Activated B cell treated with CpG ODN at 0.5 μM for 24 hours (primary cell): ENCODE measurements at regions not wholly inside any gene's neighbourhood (a gene's known extent, or its start where the extent isn't known, plus 50 kb on each side); places are given as distances from the start of the nearest gene placed in this dataset.

Source experiments
- ATAC-seq: fragments of 200-7000 bp; cut with Tn5 transposase; one replicate; pipeline ENCODE4 v1.10.0; 2021; ENCODE audit warnings: low read depth, mild to moderate bottlenecking, moderate library complexity
- CTCF ChIA-PET: fragments of 350-600 bp; sonication (Branson Sonifier 250); formaldehyde crosslinking; loops from one replicate; lab custom pipeline; 2021; ENCODE audit warnings: antibody characterized with exemption; lab: Charles Lee
- POLR2A ChIA-PET: fragments of 350-600 bp; sonication (Branson Sonifier 250); formaldehyde crosslinking; loops from one replicate; lab custom pipeline; 2021; ENCODE audit warnings: antibody characterized with exemption; lab: Charles Lee
- DNase-seq: peaks from one replicate; pipeline ENCODE4 v3.0.0; 2022
- H3K27ac Mint-ChIP-seq: one replicate; pipeline ENCODE4 v1.8.0; 2020; ENCODE audit warnings: mixed read lengths
- H3K27me3 Mint-ChIP-seq: one replicate; pipeline ENCODE4 v1.8.0; 2021; ENCODE audit warnings: mixed read lengths
- H3K36me3 Mint-ChIP-seq: one replicate; pipeline ENCODE4 v1.8.0; 2021; ENCODE audit warnings: low read depth, mixed read lengths
- H3K4me1 Mint-ChIP-seq: one replicate; pipeline ENCODE4 v1.8.0; 2021; ENCODE audit warnings: mixed read lengths
- H3K4me3 Mint-ChIP-seq: one replicate; pipeline ENCODE4 v1.8.0; 2020; ENCODE audit warnings: mild to moderate bottlenecking, mixed read lengths
- H3K9me3 Mint-ChIP-seq: one replicate; pipeline ENCODE4 v1.8.0; 2020; ENCODE audit warnings: mixed read lengths
- CTCF ChIP-seq: fragments of 200-600 bp; IDR thresholded peaks from one replicate; pipeline ENCODE4 v1.8.0; 2022; ENCODE audit warnings: antibody characterized with exemption, mild to moderate bottlenecking
- intact Hi-C: fragments of 100-400 bp; cut with micrococcal nuclease; formaldehyde crosslinking; loops from one replicate; pipeline ENCODE4 v1.15.1; 2024

GRCh38 chr18:38241216-38241615 is 675.6 kb upstream of the CELF4 start:
- ChIA-PET CTCF (no interaction called here), POLR2A (no interaction called here)
- Mint-ChIP-seq H3K27me3 (no peaks in the 10 kb centered on the region), H3K4me1 (no peaks in the 10 kb centered on the region), H3K4me3 (no peak overlapping the region), H3K9me3 (peaks cover 4% of the 10 kb centered on the region), H3K27ac (no peak overlapping the region), H3K36me3 (no peaks in the 10 kb centered on the region)
- intact Hi-C loops = no loop called here
- DNase-seq (no peak), ATAC-seq (no peak)
- no peak for TF ChIP-seq CTCF

- no peak overlapping the region for H3K4me3 Mint-ChIP-seq
- H3K36me3 Mint-ChIP-seq = no peaks in the 10 kb centered on the region
- no peak for TF ChIP-seq CTCF
- POLR2A ChIA-PET = no interaction called here
- H3K9me3 Mint-ChIP-seq = peaks cover 4% of the 10 kb centered on the region
- intact Hi-C loops = no loop called here
- H3K27ac Mint-ChIP-seq = no peak overlapping the region
- H3K27me3 Mint-ChIP-seq = no peaks in the 10 kb centered on the region
- CTCF ChIA-PET = no interaction called here
- no peak for DNase-seq
- H3K4me1 Mint-ChIP-seq = no peaks in the 10 kb centered on the region
- no peak for ATAC-seq
These were observed 674.0 kb upstream of the CELF4 start for GRCh38 chr18:38239606-38240005.

- ATAC-seq (no peak), DNase-seq (no peak)
- Mint-ChIP-seq H3K27me3 (no peaks in the 10 kb centered on the region), H3K27ac (no peak overlapping the region), H3K36me3 (no peaks in the 10 kb centered on the region), H3K9me3 (peaks cover 6% of the 10 kb centered on the region), H3K4me1 (no peaks in the 10 kb centered on the region), H3K4me3 (no peak overlapping the region)
- TF ChIP-seq CTCF = no peak
- intact Hi-C loops = no loop called here
- ChIA-PET POLR2A (no interaction called here), CTCF (no interaction called here)
These were observed 672.2 kb upstream of the CELF4 start for GRCh38 chr18:38237796-38238195.

- intact Hi-C loops = no loop called here
- no peak for TF ChIP-seq CTCF
- ChIA-PET CTCF (no interaction called here), POLR2A (no interaction called here)
- Mint-ChIP-seq H3K9me3 (peaks cover 6% of the 10 kb centered on the region), H3K27ac (no peak overlapping the region), H3K27me3 (no peaks in the 10 kb centered on the region), H3K36me3 (no peaks in the 10 kb centered on the region), H3K4me1 (no peaks in the 10 kb centered on the region), H3K4me3 (no peak overlapping the region)
- no peak for ATAC-seq
- no peak for DNase-seq
These were observed 656.0 kb upstream of the CELF4 start for GRCh38 chr18:38221476-38222100.

GRCh38 chr18:38198956-38199355 is 633.4 kb upstream of the CELF4 start:
- CTCF ChIA-PET = no interaction called here
- no peaks in the 10 kb centered on the region for H3K4me1 Mint-ChIP-seq
- POLR2A ChIA-PET = no interaction called here
- H3K27me3 Mint-ChIP-seq = no peaks in the 10 kb centered on the region
- peaks cover 4% of the 10 kb centered on the region for H3K9me3 Mint-ChIP-seq
- no peaks in the 10 kb centered on the region for H3K36me3 Mint-ChIP-seq
- ATAC-seq (no peak), DNase-seq (no peak)
- H3K27ac Mint-ChIP-seq = no peak overlapping the region
- TF ChIP-seq CTCF = no peak
- no peak overlapping the region for H3K4me3 Mint-ChIP-seq
- intact Hi-C loops = no loop called here
